ENCODE measurements at regions not wholly inside any gene's neighbourhood (a gene's known extent, or its start where the extent isn't known, plus 50 kb on each side); places are given as distances from the start of the nearest gene placed in this dataset.

- no peaks in the 10 kb centered on the region for H3K9me3 ChIP-seq (ENCODE audit: control insufficient read depth, insufficient read depth, low read length)
- H4K8ac ChIP-seq (ENCODE audit: low read depth in 2 of 2, low read length in 2 of 2), result no peak overlapping the region
- H2AK5ac ChIP-seq (ENCODE audit: low read depth, low read length), result no peak overlapping the region
- no peak overlapping the region for H2BK15ac ChIP-seq (ENCODE audit: low read depth, low read length)
- H3K27ac ChIP-seq (ENCODE audit: insufficient read depth, low read length), result no peak overlapping the region
- no TSS peak for BruUV-seq (replicated peaks)
- in situ Hi-C loops (cut with MboI; ENCODE audit: low sequenced_read_pairs), result no loop called here
- TF ChIP-seq FOS (IDR thresholded peaks at IDR 0.05; ENCODE audit: low read depth, low read length) (no peak), RCOR1 (IDR thresholded peaks at IDR 0.05; ENCODE audit: insufficient replicate concordance, low read length) (no peak), POLR2A (IDR thresholded peaks at IDR 0.05; ENCODE audit: low read depth, low read length) (no peak), CTCF (conservative IDR thresholded peaks at IDR 0.05; ENCODE audit: low read depth, low read length) (no peak), BHLHE40 (IDR thresholded peaks at IDR 0.05; ENCODE audit: low read depth, low read length) (no peak)
- H2BK5ac ChIP-seq (ENCODE audit: low read depth, low read length, poor library complexity, severe bottlenecking), result no peak overlapping the region
- H2AK9ac ChIP-seq (replicated peaks; ENCODE audit: low read depth, low read length, poor library complexity), result no peak overlapping the region
- ChIA-PET CTCF (no interaction called here), POLR2A (ENCODE audit: unreplicated experiment) (no interaction called here)
- no peak overlapping the region for H3K4me3 ChIP-seq (ENCODE audit: insufficient read depth, low read depth, low read length)
- no peak overlapping the region for H3K4ac ChIP-seq (ENCODE audit: low read depth, low read length)
- no CpG with 5 or more reads among the region's 2 CpGs for WGBS, 2 experiments (ENCODE audit: extremely low coverage in 2 of 2, insufficient read length in 1 of 2)
- H3K27me3 ChIP-seq (ENCODE audit: control insufficient read depth, insufficient read depth, low read length), result no peaks in the 10 kb centered on the region
- DNase-seq, result no peak
- H3K9ac ChIP-seq (ENCODE audit: low read depth, low read length), result no peak overlapping the region
- H4K5ac ChIP-seq (ENCODE audit: low read depth, low read length), result no peak overlapping the region
- H3K4me1 ChIP-seq (ENCODE audit: control insufficient read depth, insufficient read depth, low read length), result no peaks in the 10 kb centered on the region
- H3K9me1 ChIP-seq (ENCODE audit: insufficient read depth, low read length), result no peaks in the 10 kb centered on the region
- no peak for ATAC-seq (ENCODE audit: low read depth)
- H4K20me1 ChIP-seq (ENCODE audit: insufficient read depth, low read length), result no peaks in the 10 kb centered on the region
- H3K79me1 ChIP-seq (ENCODE audit: low read depth in 1 of 2, low read length in 2 of 2), result no peaks in the 10 kb centered on the region
- H2BK20ac ChIP-seq (ENCODE audit: low read depth, low read length), result no peak overlapping the region
- H2AFZ ChIP-seq (replicated peaks; ENCODE audit: low read length, poor library complexity), result no peak overlapping the region
- no peak overlapping the region for H3K14ac ChIP-seq (replicated peaks; ENCODE audit: low read depth, low read length)
- no peak overlapping the region for H3K18ac ChIP-seq (ENCODE audit: low read depth, low read length)
- no peaks in the 10 kb centered on the region for H3K36me3 ChIP-seq (ENCODE audit: control insufficient read depth, insufficient read depth, low read length)
- no peak overlapping the region for H3K23ac ChIP-seq (ENCODE audit: low read depth, low read length)
- no peak overlapping the region for H3K4me2 ChIP-seq (ENCODE audit: low read depth, low read length)
- intact Hi-C loops (cut with micrococcal nuclease), result no loop called here
- H4K91ac ChIP-seq (ENCODE audit: insufficient read depth, low read depth, low read length), result no peak overlapping the region
- H2BK120ac ChIP-seq (ENCODE audit: low read depth, low read length), result no peak overlapping the region
- H3K56ac ChIP-seq (ENCODE audit: extremely low read depth, insufficient read depth, low read length), result no peak overlapping the region
- dilution Hi-C loops (cut with HindIII; ENCODE audit: low sequenced_read_pairs, unreplicated experiment), result no loop called here
These were observed 473.8 kb upstream of the PTPRD start for GRCh38 chr9:11086561-11086960.

All from IMR-90 (cell line).